ENCODE measurements at regions not wholly inside any gene's neighbourhood (a gene's known extent, or its start where the extent isn't known, plus 50 kb on each side); places are given as distances from the start of the nearest gene placed in this dataset.
"Not testable (repeated sequence)": the region's sequence is repeated elsewhere in the genome, so short reads cannot be mapped to it uniquely, and the experiment has no call there.

DNA sequence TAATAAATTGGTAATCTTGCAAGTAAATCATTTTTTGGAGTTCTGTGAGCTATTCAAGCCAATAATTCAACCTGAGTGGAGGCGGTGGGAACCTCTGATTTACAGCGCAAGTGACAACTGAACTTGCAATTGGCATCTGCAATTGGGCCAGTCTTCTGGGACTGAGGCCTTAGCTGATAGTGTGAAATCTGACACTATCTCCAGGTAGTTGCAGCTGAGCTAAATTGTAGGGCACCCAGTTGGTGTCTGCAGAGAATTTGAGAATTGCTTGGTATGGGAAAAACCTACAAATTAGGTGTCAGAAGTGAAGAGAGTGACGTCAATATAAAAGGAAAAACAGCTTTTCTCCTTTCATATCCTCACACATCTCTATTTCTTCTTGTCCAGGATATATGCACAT lies 1633.6 kb upstream of the GOT2 start:
- TF ChIP-seq, protein P1, sequence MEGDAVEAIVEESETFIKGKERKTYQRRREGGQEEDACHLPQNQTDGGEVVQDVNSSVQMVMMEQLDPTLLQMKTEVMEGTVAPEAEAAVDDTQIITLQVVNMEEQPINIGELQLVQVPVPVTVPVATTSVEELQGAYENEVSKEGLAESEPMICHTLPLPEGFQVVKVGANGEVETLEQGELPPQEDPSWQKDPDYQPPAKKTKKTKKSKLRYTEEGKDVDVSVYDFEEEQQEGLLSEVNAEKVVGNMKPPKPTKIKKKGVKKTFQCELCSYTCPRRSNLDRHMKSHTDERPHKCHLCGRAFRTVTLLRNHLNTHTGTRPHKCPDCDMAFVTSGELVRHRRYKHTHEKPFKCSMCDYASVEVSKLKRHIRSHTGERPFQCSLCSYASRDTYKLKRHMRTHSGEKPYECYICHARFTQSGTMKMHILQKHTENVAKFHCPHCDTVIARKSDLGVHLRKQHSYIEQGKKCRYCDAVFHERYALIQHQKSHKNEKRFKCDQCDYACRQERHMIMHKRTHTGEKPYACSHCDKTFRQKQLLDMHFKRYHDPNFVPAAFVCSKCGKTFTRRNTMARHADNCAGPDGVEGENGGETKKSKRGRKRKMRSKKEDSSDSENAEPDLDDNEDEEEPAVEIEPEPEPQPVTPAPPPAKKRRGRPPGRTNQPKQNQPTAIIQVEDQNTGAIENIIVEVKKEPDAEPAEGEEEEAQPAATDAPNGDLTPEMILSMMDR (IDR thresholded peaks at IDR 0.05; ENCODE audit: insufficient read depth, low read depth, low read length): no peak
- POLR2A ChIA-PET: no interaction called here

DNA sequence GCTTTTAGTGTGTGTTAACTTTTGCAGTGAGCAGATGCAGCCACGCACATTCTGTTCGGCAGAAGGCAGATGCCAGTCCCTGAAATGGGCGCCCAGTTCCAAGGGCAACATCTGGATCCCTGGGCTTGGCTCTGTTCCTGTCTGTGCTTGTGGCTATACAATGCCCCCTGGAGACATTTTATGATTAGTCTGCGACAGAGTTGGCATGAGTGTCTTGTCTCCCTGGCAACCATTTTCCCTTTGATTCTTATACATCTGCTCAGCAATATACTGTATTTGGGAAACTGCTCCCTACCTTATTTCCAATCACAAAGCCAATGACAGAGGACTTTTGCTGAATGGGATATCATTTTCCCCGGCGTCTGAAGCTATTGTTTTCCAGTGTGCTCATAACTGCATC lies 1629.5 kb upstream of the GOT2 start:
- ChIA-PET POLR2A (no interaction called here), CTCF (interaction anchor here (0.5 kb wide), 1 partner anchor 130 kb away, joined by 4 read pairs; no protein-coding TSS in a partner anchor)
- H3K27me3 ChIP-seq (ENCODE audit: control insufficient read depth, insufficient read depth, low read length): no peaks in the 10 kb centered on the region
- H3K36me3 ChIP-seq (ENCODE audit: control insufficient read depth, insufficient read depth, low read length): no peaks in the 10 kb centered on the region
- TF ChIP-seq, protein P1 (IDR thresholded peaks at IDR 0.05; ENCODE audit: insufficient read depth, low read depth, low read length): no peak
- DNase-seq (ENCODE audit: low read depth): no peak
- H3K4me3 ChIP-seq (ENCODE audit: low read depth, low read length): no peak overlapping the region

More for the DNA sequence above, 1633.6 kb upstream of the GOT2 start:
- CTCF ChIA-PET: no interaction called here
- no peaks in the 10 kb centered on the region for H3K27me3 ChIP-seq (ENCODE audit: control insufficient read depth, insufficient read depth, low read length)
- no peaks in the 10 kb centered on the region for H3K36me3 ChIP-seq (ENCODE audit: control insufficient read depth, insufficient read depth, low read length)
- no peak overlapping the region for H3K4me3 ChIP-seq (ENCODE audit: low read depth, low read length)
- DNase-seq (ENCODE audit: low read depth): no peak

DNA sequence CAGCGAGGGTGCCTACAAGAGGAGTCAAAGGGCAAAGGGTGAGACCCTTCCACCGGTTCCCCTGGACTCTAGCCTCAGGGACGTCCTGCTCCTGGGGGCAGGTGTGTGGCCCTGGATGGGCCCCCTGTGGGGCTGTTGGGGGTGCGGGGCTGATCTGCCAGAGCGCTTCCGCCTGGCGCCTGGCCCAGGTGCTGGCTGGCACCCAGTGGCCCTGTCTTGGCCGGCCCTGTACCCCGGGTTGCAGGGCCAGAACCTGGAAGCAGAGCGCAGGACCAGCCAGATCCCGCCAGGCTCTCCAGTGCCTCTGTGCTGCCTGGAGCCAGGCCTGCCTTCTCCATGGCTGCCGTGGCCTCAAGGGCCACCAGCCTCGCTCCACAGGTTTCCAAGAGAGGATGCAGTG lies 1625.8 kb upstream of the GOT2 start:
- H3K4me3 ChIP-seq (ENCODE audit: low read depth, low read length); DNase-seq (ENCODE audit: low read depth); H3K27me3 ChIP-seq (ENCODE audit: control insufficient read depth, insufficient read depth, low read length); H3K36me3 ChIP-seq (ENCODE audit: control insufficient read depth, insufficient read depth, low read length); POLR2A ChIA-PET; CTCF ChIA-PET: not testable (repeated sequence)

DNA sequence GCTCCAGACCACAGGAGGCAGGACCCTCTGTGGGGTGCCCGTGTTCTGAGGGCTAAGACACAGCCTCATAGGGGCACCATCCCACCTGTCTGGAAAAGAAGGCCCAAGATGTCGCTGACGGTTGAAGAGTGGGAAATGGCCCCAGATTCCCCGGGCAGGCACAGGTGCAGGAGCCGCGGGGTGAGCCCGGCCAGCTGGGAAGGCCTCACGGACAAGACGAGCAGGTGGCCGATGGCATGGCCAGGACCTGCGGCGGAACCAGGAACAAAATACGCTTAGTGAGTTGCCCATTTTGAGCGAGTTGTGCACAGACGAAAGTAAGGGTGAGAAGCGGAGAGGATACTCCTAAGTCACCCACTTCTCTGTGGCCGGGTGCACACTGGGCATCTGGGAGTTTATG lies 1625.3 kb upstream of the GOT2 start:
- H3K27me3 ChIP-seq (ENCODE audit: control insufficient read depth, insufficient read depth, low read length); DNase-seq (ENCODE audit: low read depth); H3K36me3 ChIP-seq (ENCODE audit: control insufficient read depth, insufficient read depth, low read length); POLR2A ChIA-PET; H3K4me3 ChIP-seq (ENCODE audit: low read depth, low read length); CTCF ChIA-PET: not testable (repeated sequence)

DNA sequence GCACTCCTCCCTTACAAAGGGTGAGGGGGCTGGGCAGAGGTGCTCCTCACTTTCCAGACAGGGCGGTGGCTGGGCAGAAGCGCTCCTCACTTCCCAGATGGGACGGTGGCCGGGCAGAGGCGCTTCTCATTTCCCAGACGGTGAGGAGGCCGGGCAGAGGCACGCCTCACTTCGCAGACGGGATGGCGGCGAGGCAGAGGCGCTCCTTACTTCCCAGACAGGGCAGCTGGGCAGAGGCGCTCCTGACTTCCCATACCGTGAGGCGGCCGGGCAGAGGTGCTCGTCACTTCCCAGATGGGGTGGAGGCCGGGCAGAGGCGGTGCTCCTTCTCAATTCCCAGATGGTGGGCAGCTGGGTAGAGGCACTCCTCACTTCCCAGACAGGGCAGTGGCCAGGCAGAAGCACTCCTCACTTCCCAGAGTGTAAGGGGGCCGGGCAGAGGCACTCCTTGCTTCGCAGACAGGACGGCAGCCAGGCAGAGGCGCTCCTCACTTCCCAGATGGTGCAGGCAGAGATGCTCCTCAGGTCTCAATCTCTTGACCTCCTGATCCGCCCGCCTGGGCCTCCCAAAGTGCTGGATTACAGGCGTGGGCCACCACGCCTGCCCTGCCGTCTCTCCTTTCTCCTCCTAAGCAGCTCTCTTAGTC lies 1623.9 kb upstream of the GOT2 start:
- CTCF ChIA-PET; H3K4me3 ChIP-seq (ENCODE audit: low read depth, low read length); POLR2A ChIA-PET; DNase-seq (ENCODE audit: low read depth); H3K27me3 ChIP-seq (ENCODE audit: control insufficient read depth, insufficient read depth, low read length); H3K36me3 ChIP-seq (ENCODE audit: control insufficient read depth, insufficient read depth, low read length): not testable (repeated sequence)

DNA sequence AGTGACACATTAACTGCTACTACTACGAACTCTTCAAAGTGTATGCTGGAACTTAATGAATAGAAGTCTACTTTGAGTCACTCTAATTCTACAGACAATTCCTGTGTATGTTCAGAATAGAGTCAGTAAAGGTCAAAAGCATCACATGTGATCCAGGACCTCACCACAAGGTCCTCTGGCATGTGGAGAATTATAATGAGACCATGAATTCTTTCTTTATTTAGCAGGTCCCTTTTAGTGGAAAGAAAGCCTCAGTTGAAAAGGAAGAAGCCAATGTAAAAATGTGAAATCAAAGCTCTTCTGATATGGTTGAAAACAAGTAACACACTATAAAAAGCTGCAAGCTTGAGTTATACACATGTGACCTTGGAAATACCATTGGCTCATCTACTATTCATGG lies 1612.1 kb upstream of the GOT2 start:
- CTCF ChIA-PET: no interaction called here
- TF ChIP-seq, protein P1 (IDR thresholded peaks at IDR 0.05; ENCODE audit: insufficient read depth, low read depth, low read length): no peak
- Histone ChIP-seq H3K4me3 (ENCODE audit: low read depth, low read length) (no peak overlapping the region), H3K27me3 (ENCODE audit: control insufficient read depth, insufficient read depth, low read length) (no peaks in the 10 kb centered on the region), H3K36me3 (ENCODE audit: control insufficient read depth, insufficient read depth, low read length) (no peaks in the 10 kb centered on the region)
- POLR2A ChIA-PET: no interaction called here
- no peak for DNase-seq (ENCODE audit: low read depth)

DNA sequence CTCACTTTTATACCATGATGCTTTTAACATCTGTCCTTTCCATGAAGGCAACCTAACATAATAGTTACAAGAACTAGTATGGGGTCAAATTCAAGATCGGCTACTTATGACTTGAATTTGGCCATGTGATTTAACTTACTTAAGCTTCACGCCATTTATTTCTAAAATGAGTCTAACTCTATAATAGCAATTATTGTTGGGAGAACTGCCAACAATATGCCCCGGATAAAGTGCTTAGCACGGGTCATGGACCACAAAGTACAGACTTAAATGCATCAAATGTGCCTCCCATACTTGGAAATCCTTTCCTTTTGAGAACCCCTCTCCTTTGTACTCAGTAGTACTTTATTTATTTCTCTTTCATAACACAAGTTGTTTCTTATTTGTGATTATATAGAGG lies 1603.6 kb upstream of the GOT2 start:
- Histone ChIP-seq H3K27me3 (ENCODE audit: control insufficient read depth, insufficient read depth, low read length) (no peaks in the 10 kb centered on the region), H3K36me3 (ENCODE audit: control insufficient read depth, insufficient read depth, low read length) (no peaks in the 10 kb centered on the region)

More for the DNA sequence above, 1603.6 kb upstream of the GOT2 start:
- H3K4me3 ChIP-seq (ENCODE audit: low read depth, low read length): no peak overlapping the region
- CTCF ChIA-PET: no interaction called here
- POLR2A ChIA-PET: no interaction called here
- no peak for DNase-seq (ENCODE audit: low read depth)
- TF ChIP-seq, protein P1 (IDR thresholded peaks at IDR 0.05; ENCODE audit: insufficient read depth, low read depth, low read length): no peak

Data from BJ (cell line).